ENCODE measurements at regions not wholly inside any gene's neighbourhood (a gene's known extent, or its start where the extent isn't known, plus 50 kb on each side); places are given as distances from the start of the nearest gene placed in this dataset.

- TF ChIP-seq KDM1A (IDR thresholded peaks at IDR 0.05; ENCODE audit: low read depth) (no peak), CTCF (IDR thresholded peaks at IDR 0.05) (no peak), POLR2A (IDR thresholded peaks at IDR 0.05; ENCODE audit: low read length) (no peak), CEBPB (IDR thresholded peaks at IDR 0.05) (no peak), RAD21 (conservative IDR thresholded peaks at IDR 0.05 in 1 of 2, IDR thresholded peaks at IDR 0.05 in 1 of 2) (no peak), NR3C1 (IDR thresholded peaks at IDR 0.05) (no peak), MAZ (IDR thresholded peaks at IDR 0.05; ENCODE audit: borderline replicate concordance, low read depth, low read length) (no peak), REST (IDR thresholded peaks at IDR 0.05) (no peak), USF2 (IDR thresholded peaks at IDR 0.05) (no peak), RFX5 (IDR thresholded peaks at IDR 0.05) (no peak), EP300 (IDR thresholded peaks at IDR 0.05) (no peak), PHF8 (IDR thresholded peaks at IDR 0.05; ENCODE audit: borderline replicate concordance, low read depth) (no peak), ESRRA (IDR thresholded peaks at IDR 0.05; ENCODE audit: borderline replicate concordance, low read length) (no peak), BHLHE40 (IDR thresholded peaks at IDR 0.05; ENCODE audit: low read depth, low read length) (no peak)
These were observed 97.8 kb downstream of the ZNF674 start for GRCh38 chrX:46447384-46447783.
